HL-60 (cell line): ENCODE measurements at regions not wholly inside any gene's neighbourhood (a gene's known extent, or its start where the extent isn't known, plus 50 kb on each side); places are given as distances from the start of the nearest gene placed in this dataset.

Experiments used
- DNase-seq, 2 experiments: peaks; one replicate each; pipeline ENCODE4 v3.0.0-alpha.2; 2010 to 2020; ENCODE audit warnings: low read depth in 1 of 2, low spot score in 1 of 2
- H3K27ac ChIP-seq: fragments of 250-450 bp; sonication (Bioruptor Pico); replicated peaks from 2 replicates; pipeline ENCODE4 v1.5.1; 2020; ENCODE audit warnings: mild to moderate bottlenecking, moderate library complexity
- H3K27me3 ChIP-seq: fragments of 250-450 bp; sonication (Bioruptor Pico); 2 replicates; pipeline ENCODE4 v1.5.1; 2021; ENCODE audit warnings: mild to moderate bottlenecking, moderate library complexity; ENCODE audit not compliant: insufficient read depth, poor library complexity, severe bottlenecking
- H3K4me3 ChIP-seq: replicated peaks from 2 replicates; pipeline ENCODE4 v1.5.1; 2011; ENCODE audit warnings: mild to moderate bottlenecking, control low read depth, low read length; ENCODE audit not compliant: insufficient read depth
- GABPA ChIP-seq: IDR thresholded peaks from 2 replicates; pipeline ENCODE4 v1.6.1; 2012; ENCODE audit warnings: low read depth
- POLR2AphosphoS5 ChIP-seq: IDR thresholded peaks from 2 replicates; pipeline ENCODE4 v1.6.1; 2012; ENCODE audit warnings: low read depth
- SPI1 ChIP-seq: IDR thresholded peaks from 2 replicates; pipeline ENCODE4 v1.6.1; 2012; ENCODE audit warnings: low read depth, mild to moderate bottlenecking, borderline replicate concordance
- TF ChIP-seq, protein P1 (sequence below): IDR thresholded peaks from 2 replicates; pipeline ENCODE4 v1.6.1; 2012; ENCODE audit warnings: low read depth; ENCODE audit not compliant: insufficient replicate concordance
- TF ChIP-seq, protein P2 (sequence below): IDR thresholded peaks from one replicate; pipeline ENCODE4 v1.5.1; 2011; ENCODE audit warnings: low read length, control low read depth, inconsistent platforms; ENCODE audit not compliant: insufficient read depth

DNA sequence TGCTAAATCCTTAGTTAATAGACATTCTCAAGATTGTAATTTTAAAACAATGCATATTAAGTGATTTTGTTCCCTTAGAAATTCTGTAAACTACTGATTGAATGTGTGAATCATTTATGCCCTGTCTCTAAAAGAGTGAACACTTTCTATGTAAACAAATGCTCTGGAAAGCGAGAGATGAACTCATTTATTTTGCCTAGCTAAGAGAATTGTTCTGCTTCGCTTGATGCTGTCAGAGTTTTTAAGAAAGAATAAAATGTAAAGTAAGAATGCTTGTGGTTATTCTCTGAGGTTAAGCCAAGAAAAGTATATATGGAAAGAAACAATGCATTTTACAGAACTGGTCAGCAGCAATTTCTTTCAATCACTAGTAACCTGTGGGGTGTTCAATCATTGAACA, 347.4 kb upstream of the NUDT12 start:
- no peak for TF ChIP-seq SPI1
- TF ChIP-seq, protein P1, sequence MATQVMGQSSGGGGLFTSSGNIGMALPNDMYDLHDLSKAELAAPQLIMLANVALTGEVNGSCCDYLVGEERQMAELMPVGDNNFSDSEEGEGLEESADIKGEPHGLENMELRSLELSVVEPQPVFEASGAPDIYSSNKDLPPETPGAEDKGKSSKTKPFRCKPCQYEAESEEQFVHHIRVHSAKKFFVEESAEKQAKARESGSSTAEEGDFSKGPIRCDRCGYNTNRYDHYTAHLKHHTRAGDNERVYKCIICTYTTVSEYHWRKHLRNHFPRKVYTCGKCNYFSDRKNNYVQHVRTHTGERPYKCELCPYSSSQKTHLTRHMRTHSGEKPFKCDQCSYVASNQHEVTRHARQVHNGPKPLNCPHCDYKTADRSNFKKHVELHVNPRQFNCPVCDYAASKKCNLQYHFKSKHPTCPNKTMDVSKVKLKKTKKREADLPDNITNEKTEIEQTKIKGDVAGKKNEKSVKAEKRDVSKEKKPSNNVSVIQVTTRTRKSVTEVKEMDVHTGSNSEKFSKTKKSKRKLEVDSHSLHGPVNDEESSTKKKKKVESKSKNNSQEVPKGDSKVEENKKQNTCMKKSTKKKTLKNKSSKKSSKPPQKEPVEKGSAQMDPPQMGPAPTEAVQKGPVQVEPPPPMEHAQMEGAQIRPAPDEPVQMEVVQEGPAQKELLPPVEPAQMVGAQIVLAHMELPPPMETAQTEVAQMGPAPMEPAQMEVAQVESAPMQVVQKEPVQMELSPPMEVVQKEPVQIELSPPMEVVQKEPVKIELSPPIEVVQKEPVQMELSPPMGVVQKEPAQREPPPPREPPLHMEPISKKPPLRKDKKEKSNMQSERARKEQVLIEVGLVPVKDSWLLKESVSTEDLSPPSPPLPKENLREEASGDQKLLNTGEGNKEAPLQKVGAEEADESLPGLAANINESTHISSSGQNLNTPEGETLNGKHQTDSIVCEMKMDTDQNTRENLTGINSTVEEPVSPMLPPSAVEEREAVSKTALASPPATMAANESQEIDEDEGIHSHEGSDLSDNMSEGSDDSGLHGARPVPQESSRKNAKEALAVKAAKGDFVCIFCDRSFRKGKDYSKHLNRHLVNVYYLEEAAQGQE, result no peak
- no peak for TF ChIP-seq POLR2AphosphoS5
- TF ChIP-seq, protein P2, sequence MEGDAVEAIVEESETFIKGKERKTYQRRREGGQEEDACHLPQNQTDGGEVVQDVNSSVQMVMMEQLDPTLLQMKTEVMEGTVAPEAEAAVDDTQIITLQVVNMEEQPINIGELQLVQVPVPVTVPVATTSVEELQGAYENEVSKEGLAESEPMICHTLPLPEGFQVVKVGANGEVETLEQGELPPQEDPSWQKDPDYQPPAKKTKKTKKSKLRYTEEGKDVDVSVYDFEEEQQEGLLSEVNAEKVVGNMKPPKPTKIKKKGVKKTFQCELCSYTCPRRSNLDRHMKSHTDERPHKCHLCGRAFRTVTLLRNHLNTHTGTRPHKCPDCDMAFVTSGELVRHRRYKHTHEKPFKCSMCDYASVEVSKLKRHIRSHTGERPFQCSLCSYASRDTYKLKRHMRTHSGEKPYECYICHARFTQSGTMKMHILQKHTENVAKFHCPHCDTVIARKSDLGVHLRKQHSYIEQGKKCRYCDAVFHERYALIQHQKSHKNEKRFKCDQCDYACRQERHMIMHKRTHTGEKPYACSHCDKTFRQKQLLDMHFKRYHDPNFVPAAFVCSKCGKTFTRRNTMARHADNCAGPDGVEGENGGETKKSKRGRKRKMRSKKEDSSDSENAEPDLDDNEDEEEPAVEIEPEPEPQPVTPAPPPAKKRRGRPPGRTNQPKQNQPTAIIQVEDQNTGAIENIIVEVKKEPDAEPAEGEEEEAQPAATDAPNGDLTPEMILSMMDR, result no peak
- no peak for TF ChIP-seq GABPA
- no peak for DNase-seq
- H3K27ac ChIP-seq, result no peak overlapping the region
- H3K27me3 ChIP-seq, result no peaks in the 10 kb centered on the region
- no peak overlapping the region for H3K4me3 ChIP-seq

DNA sequence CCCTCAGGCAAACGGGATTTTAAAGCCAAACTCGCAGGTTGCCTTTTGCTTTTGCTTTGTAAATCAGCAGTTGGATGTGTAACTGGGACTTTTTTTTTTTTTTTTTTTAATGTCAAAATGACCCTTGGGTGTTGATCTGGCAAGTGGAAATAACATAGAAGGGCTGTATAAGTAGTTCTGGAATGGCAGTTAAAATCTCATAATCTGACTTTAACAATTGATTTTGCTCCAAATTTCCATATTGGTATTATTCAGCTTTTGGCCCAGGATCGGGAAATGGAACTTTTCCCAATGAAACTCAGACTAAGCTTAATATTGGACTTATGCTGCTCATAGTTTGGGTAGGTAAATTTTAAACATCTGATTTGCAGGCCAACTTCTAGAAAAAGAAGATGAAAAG, 346.8 kb upstream of the NUDT12 start:
- H3K4me3 ChIP-seq, result no peak overlapping the region
- DNase-seq, result no peak
- no peaks in the 10 kb centered on the region for H3K27me3 ChIP-seq
- no peak overlapping the region for H3K27ac ChIP-seq
- TF ChIP-seq SPI1 (no peak), GABPA (no peak), POLR2AphosphoS5 (no peak)
- TF ChIP-seq, protein P1, result no peak
- TF ChIP-seq, protein P2, result no peak

DNA sequence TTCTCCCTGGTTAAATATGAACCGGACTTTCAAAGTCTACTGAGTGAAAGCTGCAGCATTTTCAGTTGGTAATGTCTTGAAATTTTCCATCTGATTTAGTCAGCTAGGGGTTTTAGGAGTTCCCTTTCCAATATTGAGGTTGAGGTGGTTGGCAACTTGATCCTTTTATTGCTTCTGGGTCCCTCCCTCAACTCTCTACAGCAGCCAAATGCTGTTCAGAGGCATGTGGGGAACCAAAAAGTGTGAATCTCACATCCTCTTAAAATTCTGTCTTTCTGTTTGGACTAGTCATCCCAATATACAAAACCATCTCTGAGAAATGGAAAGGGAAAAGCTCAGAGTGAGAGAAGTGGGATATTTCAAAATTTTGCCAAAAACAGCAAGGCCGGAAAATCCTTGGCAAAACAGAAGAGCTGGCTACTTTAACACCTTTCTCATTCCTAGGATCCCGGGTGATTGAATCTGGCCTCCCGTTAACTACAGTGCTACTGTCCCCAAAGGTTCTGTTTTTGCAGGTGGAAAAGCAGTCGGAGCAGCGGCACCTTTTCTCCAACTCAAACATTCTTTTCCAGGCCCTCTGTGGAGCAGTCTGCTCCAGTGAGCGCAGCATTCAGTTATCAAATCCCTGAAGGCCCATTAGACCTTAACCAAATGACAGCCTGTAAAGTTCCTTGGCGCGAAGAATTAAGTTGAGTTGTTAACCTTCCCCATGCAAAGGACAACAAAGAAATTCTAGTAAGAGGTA, 345.9 kb upstream of the NUDT12 start:
- H3K27ac ChIP-seq, result no peak overlapping the region
- no peak for DNase-seq
- TF ChIP-seq, protein P2, result no peak
- TF ChIP-seq POLR2AphosphoS5 (no peak), SPI1 (no peak), GABPA (no peak)
- TF ChIP-seq, protein P1, result no peak
- H3K27me3 ChIP-seq, result no peaks in the 10 kb centered on the region
- no peak overlapping the region for H3K4me3 ChIP-seq
